ENCODE measurements at regions not wholly inside any gene's neighbourhood (a gene's known extent, or its start where the extent isn't known, plus 50 kb on each side); places are given as distances from the start of the nearest gene placed in this dataset.

DNA sequence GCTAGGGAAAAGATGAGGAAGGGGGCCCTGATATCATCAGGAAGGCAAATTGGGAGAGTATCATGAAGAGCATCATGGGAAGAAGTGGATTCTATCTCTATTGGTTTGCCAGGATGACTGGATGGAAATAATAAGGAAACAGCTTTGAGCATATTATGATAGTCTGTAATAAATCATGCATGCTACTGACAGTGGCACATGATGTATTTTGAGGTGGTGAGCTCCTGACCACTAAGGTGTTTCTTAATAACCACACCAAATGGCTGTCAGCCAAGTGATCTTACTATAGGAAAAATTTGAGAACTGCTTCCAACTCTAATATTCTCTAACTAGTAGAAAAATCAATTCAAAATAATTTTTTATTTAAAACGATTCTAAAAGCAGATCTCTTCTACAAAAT is 548.4 kb upstream of the JAG1 start:
- no peak overlapping the region for H3K27ac ChIP-seq (ENCODE audit: control insufficient read depth, insufficient read depth)
- H3K4me2 ChIP-seq (ENCODE audit: control insufficient read depth, insufficient read depth): no peak overlapping the region
- DNase-seq (ENCODE audit: low read depth, low spot score) (no peak), FAIRE-seq (no peak), ATAC-seq (peak; percentile 47)
- no peak overlapping the region for H3K4me3 ChIP-seq
- 35% methylated on average over 1 of the region's 1 CpG for WGBS (ENCODE audit: insufficient coverage, insufficient replicate concordance, low lambda C conversion rate, missing lambda C conversion rate)
- intact Hi-C loops (cut with micrococcal nuclease; ENCODE audit: unreplicated experiment): no loop called here
- H4K20me1 ChIP-seq (ENCODE audit: control insufficient read depth, insufficient read depth): no peaks in the 10 kb centered on the region
- ChIA-PET CTCF (interaction anchor here (1.0 to 4.5 kb wide), 6 partner anchors 9 to 551 kb away, joined by 3 to 22 read pairs (median 4); no protein-coding TSS in a partner anchor), POLR2A (interaction anchor here (0.5 kb wide), 1 partner anchor 85 kb away, joined by 3 read pairs; no protein-coding TSS in a partner anchor), RAD21 (ENCODE audit: unreplicated experiment) (interaction anchor here (0.8 to 3.6 kb wide), 3 partner anchors 10 to 44 kb away, joined by 3 to 17 read pairs (median 5); no protein-coding TSS in a partner anchor), SMC1A (ENCODE audit: uncharacterized antibody, unreplicated experiment) (interaction anchor here (0.9 to 11.1 kb wide), 10 partner anchors 9 to 234 kb away, joined by 3 to 87 read pairs (median 9); no protein-coding TSS in a partner anchor)
- H3K27me3 ChIP-seq (replicated peaks in 1 of 2; ENCODE audit: control insufficient read depth in 2 of 2, insufficient read depth in 2 of 2, low read length in 1 of 2): no peaks in the 10 kb centered on the region
- no peaks in the 10 kb centered on the region for H3K79me2 ChIP-seq (ENCODE audit: control insufficient read depth, insufficient read depth, low read length)
- no TSS peak for BruUV-seq (replicated peaks)
- H2AFZ ChIP-seq (ENCODE audit: control insufficient read depth, low read depth, low read length): no peak overlapping the region
- H3K36me3 ChIP-seq (ENCODE audit: control insufficient read depth in 2 of 2, insufficient read depth in 2 of 2, low read length in 1 of 2): no peaks in the 10 kb centered on the region
- peaks cover 13% of the 10 kb centered on the region for H3K4me1 ChIP-seq (ENCODE audit: control insufficient read depth, insufficient read depth, low read length)
- H3K9ac ChIP-seq (ENCODE audit: control insufficient read depth, insufficient read depth, low read length): no peak overlapping the region
- in situ Hi-C loops (cut with MboI): no loop called here
- H3K9me3 ChIP-seq (replicated peaks; ENCODE audit: control insufficient read depth, insufficient read depth, low read length): peaks cover 2% of the 10 kb centered on the region; the same call in 1 of the 3 replicates
- TF ChIP-seq ZNF274 (IDR thresholded peaks at IDR 0.05; ENCODE audit: insufficient read depth, insufficient read length) (no peak), STAT3 (IDR thresholded peaks at IDR 0.05; ENCODE audit: low read depth, low read length) (no peak), NR2C2 (IDR thresholded peaks at IDR 0.05; ENCODE audit: borderline replicate concordance, control insufficient read depth, insufficient read length, low read depth) (no peak), SIN3A (IDR thresholded peaks at IDR 0.05; ENCODE audit: low read depth, low read length) (no peak), EP300 (IDR thresholded peaks at IDR 0.05; ENCODE audit: borderline replicate concordance in 1 of 2, control insufficient read depth in 1 of 2, low read depth in 2 of 2, low read length in 2 of 2) (peak in 1 of 2 experiments; percentile 32; a peak in 1 of 4 replicates), FOS (IDR thresholded peaks at IDR 0.05; ENCODE audit: borderline replicate concordance, extremely low read depth, insufficient read length) (no peak), TAF1 (IDR thresholded peaks at IDR 0.05; ENCODE audit: borderline replicate concordance, low read depth, low read length) (no peak), ATF7 (IDR thresholded peaks at IDR 0.05; ENCODE audit: low read depth) (0 out of 2 replicates have a peak, but pooled peaks have one; percentile 11), SREBF1 (IDR thresholded peaks at IDR 0.05; ENCODE audit: low read length) (no peak), YY1 (IDR thresholded peaks at IDR 0.05; ENCODE audit: low read depth, low read length) (no peak), NR2F1 (conservative IDR thresholded peaks at IDR 0.05) (peak; percentile 22; the same call in 1 of the 2 replicates), MEF2B (IDR thresholded peaks at IDR 0.05; ENCODE audit: partially characterized antibody, poor library complexity, severe bottlenecking) (no peak), RUNX3 (IDR thresholded peaks at IDR 0.05; ENCODE audit: low read length) (peak; percentile 74)
- TF ChIP-seq, protein P1, sequence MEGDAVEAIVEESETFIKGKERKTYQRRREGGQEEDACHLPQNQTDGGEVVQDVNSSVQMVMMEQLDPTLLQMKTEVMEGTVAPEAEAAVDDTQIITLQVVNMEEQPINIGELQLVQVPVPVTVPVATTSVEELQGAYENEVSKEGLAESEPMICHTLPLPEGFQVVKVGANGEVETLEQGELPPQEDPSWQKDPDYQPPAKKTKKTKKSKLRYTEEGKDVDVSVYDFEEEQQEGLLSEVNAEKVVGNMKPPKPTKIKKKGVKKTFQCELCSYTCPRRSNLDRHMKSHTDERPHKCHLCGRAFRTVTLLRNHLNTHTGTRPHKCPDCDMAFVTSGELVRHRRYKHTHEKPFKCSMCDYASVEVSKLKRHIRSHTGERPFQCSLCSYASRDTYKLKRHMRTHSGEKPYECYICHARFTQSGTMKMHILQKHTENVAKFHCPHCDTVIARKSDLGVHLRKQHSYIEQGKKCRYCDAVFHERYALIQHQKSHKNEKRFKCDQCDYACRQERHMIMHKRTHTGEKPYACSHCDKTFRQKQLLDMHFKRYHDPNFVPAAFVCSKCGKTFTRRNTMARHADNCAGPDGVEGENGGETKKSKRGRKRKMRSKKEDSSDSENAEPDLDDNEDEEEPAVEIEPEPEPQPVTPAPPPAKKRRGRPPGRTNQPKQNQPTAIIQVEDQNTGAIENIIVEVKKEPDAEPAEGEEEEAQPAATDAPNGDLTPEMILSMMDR (IDR thresholded peaks at IDR 0.05 in 2 of 3, conservative IDR thresholded peaks at IDR 0.05 in 1 of 3; ENCODE audit: control insufficient read depth in 2 of 3, extremely low read depth in 1 of 3, insufficient read depth in 1 of 3, low read depth in 3 of 3, low read length in 3 of 3): no peak
- TF ChIP-seq, protein P2, sequence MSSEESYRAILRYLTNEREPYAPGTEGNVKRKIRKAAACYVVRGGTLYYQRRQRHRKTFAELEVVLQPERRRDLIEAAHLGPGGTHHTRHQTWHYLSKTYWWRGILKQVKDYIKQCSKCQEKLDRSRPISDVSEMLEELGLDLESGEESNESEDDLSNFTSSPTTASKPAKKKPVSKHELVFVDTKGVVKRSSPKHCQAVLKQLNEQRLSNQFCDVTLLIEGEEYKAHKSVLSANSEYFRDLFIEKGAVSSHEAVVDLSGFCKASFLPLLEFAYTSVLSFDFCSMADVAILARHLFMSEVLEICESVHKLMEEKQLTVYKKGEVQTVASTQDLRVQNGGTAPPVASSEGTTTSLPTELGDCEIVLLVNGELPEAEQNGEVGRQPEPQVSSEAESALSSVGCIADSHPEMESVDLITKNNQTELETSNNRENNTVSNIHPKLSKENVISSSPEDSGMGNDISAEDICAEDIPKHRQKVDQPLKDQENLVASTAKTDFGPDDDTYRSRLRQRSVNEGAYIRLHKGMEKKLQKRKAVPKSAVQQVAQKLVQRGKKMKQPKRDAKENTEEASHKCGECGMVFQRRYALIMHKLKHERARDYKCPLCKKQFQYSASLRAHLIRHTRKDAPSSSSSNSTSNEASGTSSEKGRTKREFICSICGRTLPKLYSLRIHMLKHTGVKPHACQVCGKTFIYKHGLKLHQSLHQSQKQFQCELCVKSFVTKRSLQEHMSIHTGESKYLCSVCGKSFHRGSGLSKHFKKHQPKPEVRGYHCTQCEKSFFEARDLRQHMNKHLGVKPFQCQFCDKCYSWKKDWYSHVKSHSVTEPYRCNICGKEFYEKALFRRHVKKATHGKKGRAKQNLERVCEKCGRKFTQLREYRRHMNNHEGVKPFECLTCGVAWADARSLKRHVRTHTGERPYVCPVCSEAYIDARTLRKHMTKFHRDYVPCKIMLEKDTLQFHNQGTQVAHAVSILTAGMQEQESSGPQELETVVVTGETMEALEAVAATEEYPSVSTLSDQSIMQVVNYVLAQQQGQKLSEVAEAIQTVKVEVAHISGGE (CRISPR knock-in tag; IDR thresholded peaks at IDR 0.05): no peak
- TF ChIP-seq, protein P3, sequence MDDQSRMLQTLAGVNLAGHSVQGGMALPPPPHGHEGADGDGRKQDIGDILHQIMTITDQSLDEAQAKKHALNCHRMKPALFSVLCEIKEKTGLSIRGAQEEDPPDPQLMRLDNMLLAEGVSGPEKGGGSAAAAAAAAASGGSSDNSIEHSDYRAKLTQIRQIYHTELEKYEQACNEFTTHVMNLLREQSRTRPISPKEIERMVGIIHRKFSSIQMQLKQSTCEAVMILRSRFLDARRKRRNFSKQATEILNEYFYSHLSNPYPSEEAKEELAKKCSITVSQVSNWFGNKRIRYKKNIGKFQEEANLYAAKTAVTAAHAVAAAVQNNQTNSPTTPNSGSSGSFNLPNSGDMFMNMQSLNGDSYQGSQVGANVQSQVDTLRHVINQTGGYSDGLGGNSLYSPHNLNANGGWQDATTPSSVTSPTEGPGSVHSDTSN (IDR thresholded peaks at IDR 0.05; ENCODE audit: insufficient replicate concordance, low read depth, low read length): peak; percentile 74
- TF ChIP-seq, protein P4, sequence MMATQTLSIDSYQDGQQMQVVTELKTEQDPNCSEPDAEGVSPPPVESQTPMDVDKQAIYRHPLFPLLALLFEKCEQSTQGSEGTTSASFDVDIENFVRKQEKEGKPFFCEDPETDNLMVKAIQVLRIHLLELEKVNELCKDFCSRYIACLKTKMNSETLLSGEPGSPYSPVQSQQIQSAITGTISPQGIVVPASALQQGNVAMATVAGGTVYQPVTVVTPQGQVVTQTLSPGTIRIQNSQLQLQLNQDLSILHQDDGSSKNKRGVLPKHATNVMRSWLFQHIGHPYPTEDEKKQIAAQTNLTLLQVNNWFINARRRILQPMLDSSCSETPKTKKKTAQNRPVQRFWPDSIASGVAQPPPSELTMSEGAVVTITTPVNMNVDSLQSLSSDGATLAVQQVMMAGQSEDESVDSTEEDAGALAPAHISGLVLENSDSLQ (IDR thresholded peaks at IDR 0.05): peak; percentile 91

Measured in GM12878 (cell line).